HG03558 (cell line): ENCODE measurements at regions not wholly inside any gene's neighbourhood (a gene's known extent, or its start where the extent isn't known, plus 50 kb on each side); places are given as distances from the start of the nearest gene placed in this dataset.

Experiments used
- ATAC-seq: cut with Tn5 transposase; IDR thresholded peaks from one replicate; pipeline ENCODE4 v1.9.1; 2021; ENCODE audit warnings: moderate number of reproducible peaks; ENCODE audit not compliant: unreplicated experiment; ENCODE audit errors: extremely low read depth

GRCh38 chr2:7725171-7725849, 808.1 kb downstream of the RNF144A start:
- no peak for ATAC-seq

- ATAC-seq: no peak
Observed at GRCh38 chr2:7725850-7726242, 808.6 kb downstream of the RNF144A start.

- ATAC-seq: no peak
Observed at GRCh38 chr2:7726989-7727388, 809.8 kb downstream of the RNF144A start.

- ATAC-seq: no peak
Observed at GRCh38 chr2:7728388-7728787, 811.2 kb downstream of the RNF144A start.

GRCh38 chr2:7730449-7730848, 813.2 kb downstream of the RNF144A start:
- ATAC-seq: no peak

GRCh38 chr2:7730990-7731389, 813.8 kb downstream of the RNF144A start:
- no peak for ATAC-seq

GRCh38 chr2:7732497-7732896, 815.3 kb downstream of the RNF144A start:
- ATAC-seq: no peak

GRCh38 chr2:7736646-7737305, 819.6 kb downstream of the RNF144A start:
- ATAC-seq: no peak

- no peak for ATAC-seq
Observed at GRCh38 chr2:7738596-7738995, 821.4 kb downstream of the RNF144A start.

- no peak for ATAC-seq
Observed at GRCh38 chr2:7740114-7740513, 822.9 kb downstream of the RNF144A start.

GRCh38 chr2:7742301-7742700, 825.1 kb downstream of the RNF144A start:
- no peak for ATAC-seq

GRCh38 chr2:7744827-7745226, 827.6 kb downstream of the RNF144A start:
- no peak for ATAC-seq

GRCh38 chr2:7745369-7745768, 828.2 kb downstream of the RNF144A start:
- no peak for ATAC-seq

GRCh38 chr2:7748717-7749415, 831.7 kb downstream of the RNF144A start:
- no peak for ATAC-seq

- no peak for ATAC-seq
Observed at GRCh38 chr2:7749895-7750559, 832.8 kb downstream of the RNF144A start.

GRCh38 chr2:7752291-7752690, 835.1 kb downstream of the RNF144A start:
- no peak for ATAC-seq

GRCh38 chr2:7753777-7754176, 836.6 kb downstream of the RNF144A start:
- ATAC-seq: no peak

GRCh38 chr2:7755879-7756278, 838.7 kb downstream of the RNF144A start:
- ATAC-seq: no peak

- no peak for ATAC-seq
Observed at GRCh38 chr2:7758073-7758759, 841.0 kb downstream of the RNF144A start.

- no peak for ATAC-seq
Observed at GRCh38 chr2:7759898-7760297, 842.7 kb downstream of the RNF144A start.
